Activated CD4-positive, alpha-beta T cell treated with anti-CD3 and anti-CD28 coated beads, Interleukin-2, amount 10 ng/mL, durations not matched to agents 7 days and 5 days (primary cell): ENCODE measurements at regions not wholly inside any gene's neighbourhood (a gene's known extent, or its start where the extent isn't known, plus 50 kb on each side); places are given as distances from the start of the nearest gene placed in this dataset.
"Not testable (repeated sequence)": the region's sequence is repeated elsewhere in the genome, so short reads cannot be mapped to it uniquely, and the experiment has no call there.

ENCODE experiments used
- CTCF ChIA-PET: fragments of 350-600 bp; sonication (Branson Sonifier 250); formaldehyde crosslinking; loops from one replicate; lab custom pipeline; 2021; ENCODE audit warnings: antibody characterized with exemption; lab: Charles Lee
- POLR2A ChIA-PET: fragments of 350-600 bp; sonication (Branson Sonifier 250); formaldehyde crosslinking; loops from one replicate; lab custom pipeline; 2021; ENCODE audit warnings: antibody characterized with exemption; lab: Charles Lee
- DNase-seq: peaks from one replicate; pipeline ENCODE4 v3.0.0-alpha.2; 2020
- H3K27ac Mint-ChIP-seq: one replicate; pipeline ENCODE4 v1.8.0; 2021; ENCODE audit warnings: mild to moderate bottlenecking, moderate library complexity, mixed read lengths
- H3K27me3 Mint-ChIP-seq: one replicate; pipeline ENCODE4 v1.8.0; 2021; ENCODE audit warnings: mixed read lengths
- H3K36me3 Mint-ChIP-seq: one replicate; pipeline ENCODE4 v1.8.0; 2021; ENCODE audit warnings: low read depth, mixed read lengths
- H3K4me1 Mint-ChIP-seq: one replicate; pipeline ENCODE4 v1.8.0; 2021; ENCODE audit warnings: mixed read lengths
- H3K4me3 Mint-ChIP-seq: one replicate; pipeline ENCODE4 v1.8.0; 2021; ENCODE audit warnings: mild to moderate bottlenecking, moderate library complexity, mixed read lengths
- H3K9me3 Mint-ChIP-seq: one replicate; pipeline ENCODE4 v1.8.0; 2021; ENCODE audit warnings: mixed read lengths

GRCh38 chr21:9006553-9007323, 1514.6 kb upstream of the TPTE start:
- H3K27ac Mint-ChIP-seq, DNase-seq, H3K4me1 Mint-ChIP-seq, H3K36me3 Mint-ChIP-seq, H3K4me3 Mint-ChIP-seq, H3K27me3 Mint-ChIP-seq, POLR2A ChIA-PET: not testable (repeated sequence)
- CTCF ChIA-PET = interaction anchor here (1.5 kb wide), 1 partner anchor 18 kb away, joined by 3 read pairs; no protein-coding TSS in a partner anchor
- H3K9me3 Mint-ChIP-seq = peaks cover 41% of the 10 kb centered on the region

- H3K4me1 Mint-ChIP-seq = no peaks in the 10 kb centered on the region
- no peak for DNase-seq
- ChIA-PET CTCF (no interaction called here), POLR2A (no interaction called here)
- no peak overlapping the region for H3K27ac Mint-ChIP-seq
- no peaks in the 10 kb centered on the region for H3K27me3 Mint-ChIP-seq
- H3K4me3 Mint-ChIP-seq = no peak overlapping the region
- H3K9me3 Mint-ChIP-seq = peaks cover 43% of the 10 kb centered on the region
- no peaks in the 10 kb centered on the region for H3K36me3 Mint-ChIP-seq
Measured at GRCh38 chr21:9008636-9009035, 1512.7 kb upstream of the TPTE start.

- H3K4me3 Mint-ChIP-seq, H3K36me3 Mint-ChIP-seq, DNase-seq, H3K4me1 Mint-ChIP-seq, CTCF ChIA-PET, H3K27me3 Mint-ChIP-seq, H3K27ac Mint-ChIP-seq, POLR2A ChIA-PET: not testable (repeated sequence)
- H3K9me3 Mint-ChIP-seq = peaks cover 37% of the 10 kb centered on the region
Measured at GRCh38 chr21:9009267-9010016, 1511.9 kb upstream of the TPTE start.

GRCh38 chr21:9010121-9010795, 1511.1 kb upstream of the TPTE start:
- CTCF ChIA-PET, H3K27me3 Mint-ChIP-seq: not testable (repeated sequence)

GRCh38 chr21:9010936-9011890, 1510.2 kb upstream of the TPTE start:
- H3K9me3 Mint-ChIP-seq = peaks cover 41% of the 10 kb centered on the region
- POLR2A ChIA-PET, CTCF ChIA-PET, H3K27me3 Mint-ChIP-seq, H3K4me1 Mint-ChIP-seq, H3K27ac Mint-ChIP-seq, DNase-seq, H3K4me3 Mint-ChIP-seq, H3K36me3 Mint-ChIP-seq: not testable (repeated sequence)

More at GRCh38 chr21:9010121-9010795, 1511.1 kb upstream of the TPTE start:
- H3K4me3 Mint-ChIP-seq, POLR2A ChIA-PET, DNase-seq, H3K4me1 Mint-ChIP-seq, H3K36me3 Mint-ChIP-seq, H3K27ac Mint-ChIP-seq: not testable (repeated sequence)
- H3K9me3 Mint-ChIP-seq = peaks cover 40% of the 10 kb centered on the region

GRCh38 chr21:9011916-9012315, 1509.5 kb upstream of the TPTE start:
- peaks cover 36% of the 10 kb centered on the region for H3K9me3 Mint-ChIP-seq
- H3K36me3 Mint-ChIP-seq, H3K4me3 Mint-ChIP-seq, CTCF ChIA-PET, H3K27ac Mint-ChIP-seq, DNase-seq, H3K4me1 Mint-ChIP-seq, POLR2A ChIA-PET, H3K27me3 Mint-ChIP-seq: not testable (repeated sequence)

- H3K4me1 Mint-ChIP-seq, DNase-seq, H3K27ac Mint-ChIP-seq, H3K27me3 Mint-ChIP-seq, H3K4me3 Mint-ChIP-seq, CTCF ChIA-PET, H3K36me3 Mint-ChIP-seq, POLR2A ChIA-PET: not testable (repeated sequence)
- H3K9me3 Mint-ChIP-seq = peaks cover 25% of the 10 kb centered on the region
Measured at GRCh38 chr21:9013502-9014242, 1507.7 kb upstream of the TPTE start.

- H3K27me3 Mint-ChIP-seq, H3K27ac Mint-ChIP-seq, H3K4me1 Mint-ChIP-seq, POLR2A ChIA-PET, CTCF ChIA-PET, H3K36me3 Mint-ChIP-seq, H3K4me3 Mint-ChIP-seq, DNase-seq: not testable (repeated sequence)
- peaks cover 25% of the 10 kb centered on the region for H3K9me3 Mint-ChIP-seq
Measured at GRCh38 chr21:9014243-9014734, 1507.1 kb upstream of the TPTE start.

- H3K27me3 Mint-ChIP-seq, H3K4me1 Mint-ChIP-seq, H3K27ac Mint-ChIP-seq, CTCF ChIA-PET, DNase-seq, H3K36me3 Mint-ChIP-seq, H3K4me3 Mint-ChIP-seq: not testable (repeated sequence)
- POLR2A ChIA-PET = interaction anchor here (0.6 kb wide), 1 partner anchor 10 kb away, joined by 3 read pairs; no protein-coding TSS in a partner anchor
- H3K9me3 Mint-ChIP-seq = peaks cover 23% of the 10 kb centered on the region
Measured at GRCh38 chr21:9015483-9016197, 1505.7 kb upstream of the TPTE start.

GRCh38 chr21:9017206-9017605, 1504.2 kb upstream of the TPTE start:
- DNase-seq, H3K4me1 Mint-ChIP-seq, POLR2A ChIA-PET, H3K4me3 Mint-ChIP-seq, H3K27me3 Mint-ChIP-seq, CTCF ChIA-PET, H3K36me3 Mint-ChIP-seq, H3K27ac Mint-ChIP-seq: not testable (repeated sequence)
- peaks cover 16% of the 10 kb centered on the region for H3K9me3 Mint-ChIP-seq

- H3K36me3 Mint-ChIP-seq, H3K27ac Mint-ChIP-seq, H3K4me3 Mint-ChIP-seq, H3K27me3 Mint-ChIP-seq, H3K4me1 Mint-ChIP-seq, H3K9me3 Mint-ChIP-seq, DNase-seq, CTCF ChIA-PET, POLR2A ChIA-PET: not testable (repeated sequence)
Measured at GRCh38 chr21:9018731-9019253, 1502.6 kb upstream of the TPTE start.
